H1 (cell line): ENCODE measurements at regions not wholly inside any gene's neighbourhood (a gene's known extent, or its start where the extent isn't known, plus 50 kb on each side); places are given as distances from the start of the nearest gene placed in this dataset.

Experiments
- CTCF ChIA-PET: fragments of 300-600 bp; sonication (Branson Sonifier 250); formaldehyde crosslinking; loops from one replicate; lab custom pipeline; 2021; ENCODE audit not compliant: partially characterized antibody; lab: Charles Lee
- POLR2A ChIA-PET: fragments of 300-600 bp; sonication (Branson Sonifier 250); formaldehyde crosslinking; loops from one replicate; lab custom pipeline; 2021; ENCODE audit warnings: inconsistent platforms; ENCODE audit not compliant: partially characterized antibody; lab: Charles Lee
- DNase-seq, 2 experiments: peaks; one replicate each; pipeline versions ENCODE4 v3.0.0 to v3.0.0-alpha.2; 2010 to 2022; ENCODE audit warnings: low spot score in 2 of 2, low read depth in 1 of 2, mixed read lengths in 1 of 2
- FAIRE-seq: peaks from 2 replicates; lab custom pipeline; 2011; peaks lifted over from hg19 to GRCh38; lab: Jason Lieb, UNC
- H2AFZ ChIP-seq: 2 replicates; pipeline ENCODE4 v1.8.1; 2012; ENCODE audit warnings: low read length, inconsistent platforms
- H2AK5ac ChIP-seq: 2 replicates; pipeline ENCODE4 v1.6.1; 2013; ENCODE audit warnings: low read depth, low read length
- H2BK120ac ChIP-seq: replicated peaks from 2 replicates; pipeline ENCODE3; 2013; ENCODE audit warnings: low read depth, low read length, inconsistent platforms
- H2BK12ac ChIP-seq: 2 replicates; pipeline ENCODE4 v1.6.1; 2013; ENCODE audit warnings: low read depth, low read length
- H2BK15ac ChIP-seq: 2 replicates; pipeline ENCODE4 v1.6.1; 2013; ENCODE audit warnings: low read length
- H2BK20ac ChIP-seq: 2 replicates; pipeline ENCODE4 v1.6.1; 2013; ENCODE audit warnings: low read length
- H2BK5ac ChIP-seq: 2 replicates; pipeline ENCODE4 v1.6.1; 2013; ENCODE audit warnings: low read depth, low read length
- H3K14ac ChIP-seq: 2 replicates; pipeline ENCODE4 v1.6.1; 2013; ENCODE audit warnings: inconsistent platforms; ENCODE audit not compliant: insufficient read length
- H3K18ac ChIP-seq: 2 replicates; pipeline ENCODE4 v1.6.1; 2013; ENCODE audit warnings: low read length; ENCODE audit errors: extremely low read depth
- H3K23ac ChIP-seq: 2 replicates; pipeline ENCODE4 v1.6.1; 2013; ENCODE audit warnings: inconsistent platforms; ENCODE audit not compliant: insufficient read length
- H3K23me2 ChIP-seq: 2 replicates; pipeline ENCODE4 v1.6.1; 2013; ENCODE audit warnings: low read depth, low read length
- H3K27ac ChIP-seq: 2 replicates; pipeline ENCODE4 v1.6.1; 2011; ENCODE audit warnings: low read depth, low read length, inconsistent platforms
- H3K27me3 ChIP-seq, 4 experiments: replicated peaks in 1 of 4; 1 replicate in 1 of 4; 2 replicates in 3 of 4; pipeline versions ENCODE4 v1.6.1 to v1.8.1; 2011 to 2013; ENCODE audit warnings: low read length in 3 of 4, mild to moderate bottlenecking in 3 of 4, inconsistent platforms in 2 of 4, mixed read lengths in 2 of 4, moderate library complexity in 1 of 4; ENCODE audit not compliant: control insufficient read depth in 3 of 4, insufficient read depth in 3 of 4; ENCODE audit errors: extremely low read depth in 1 of 4
- H3K36me3 ChIP-seq, 4 experiments: 2 replicates each; pipeline versions ENCODE4 v1.6.1 to v1.8.1; 2011 to 2013; ENCODE audit warnings: mild to moderate bottlenecking in 4 of 4, low read length in 3 of 4, moderate library complexity in 2 of 4, control low read depth in 1 of 4, inconsistent platforms in 1 of 4; ENCODE audit not compliant: insufficient read depth in 4 of 4, control insufficient read depth in 2 of 4
- H3K4ac ChIP-seq: replicated peaks from 2 replicates; pipeline ENCODE3; 2013; ENCODE audit warnings: low read length, low read depth, mixed read lengths, inconsistent platforms; ENCODE audit not compliant: insufficient read length
- H3K4me1 ChIP-seq, 4 experiments: replicated peaks in 1 of 4; 1 replicate in 1 of 4; 2 replicates in 3 of 4; pipeline versions ENCODE4 v1.6.1 to v1.8.1; 2011 to 2013; ENCODE audit warnings: low read length in 3 of 4, inconsistent platforms in 2 of 4, mixed read lengths in 1 of 4; ENCODE audit not compliant: insufficient read depth in 4 of 4, control insufficient read depth in 3 of 4
- H3K4me2 ChIP-seq, 2 experiments: 2 replicates each; pipeline versions ENCODE4 v1.6.1 to v1.8.1; 2011 to 2013; ENCODE audit warnings: low read depth in 2 of 2, low read length in 2 of 2, control low read depth in 1 of 2, inconsistent platforms in 1 of 2, mild to moderate bottlenecking in 1 of 2; ENCODE audit not compliant: insufficient read depth in 1 of 2
- H3K4me3 ChIP-seq, 4 experiments: fragments of 200-600, 300-600 bp in 1 of 4; sonication (generic), shearing (Covaris generic), sonication (Bioruptor Twin) in 1 of 4; 2 replicates each; pipeline versions ENCODE4 v1.5.1 to v1.8.1; 2011 to 2016; ENCODE audit warnings: low read length in 4 of 4, low read depth in 3 of 4, control low read depth in 2 of 4, inconsistent platforms in 2 of 4, mild to moderate bottlenecking in 2 of 4, mixed read lengths in 1 of 4, moderate library complexity in 1 of 4; ENCODE audit not compliant: insufficient read depth in 2 of 4; ENCODE audit errors: extremely low read depth in 1 of 4
- H3K56ac ChIP-seq: replicated peaks from 2 replicates; pipeline ENCODE3; 2013; ENCODE audit warnings: low read depth, mild to moderate bottlenecking, mixed read lengths, low read length, inconsistent platforms; ENCODE audit not compliant: insufficient read length
- H3K79me1 ChIP-seq: 2 replicates; pipeline ENCODE4 v1.6.1; 2013; ENCODE audit warnings: low read depth, low read length, control low read depth
- H3K79me2 ChIP-seq, 2 experiments: 2 replicates each; pipeline versions ENCODE4 v1.6.1 to v1.8.1; 2012 to 2013; ENCODE audit warnings: low read length in 2 of 2, mild to moderate bottlenecking in 2 of 2, inconsistent platforms in 1 of 2; ENCODE audit not compliant: insufficient read depth in 2 of 2, control insufficient read depth in 1 of 2
- H3K9ac ChIP-seq, 4 experiments: replicated peaks in 1 of 4; 1 replicate in 1 of 4; 2 replicates in 3 of 4; pipeline versions ENCODE4 v1.6.1 to v1.8.1; 2011 to 2013; ENCODE audit warnings: low read depth in 3 of 4, low read length in 3 of 4, control low read depth in 2 of 4, mild to moderate bottlenecking in 2 of 4, moderate library complexity in 2 of 4, inconsistent platforms in 1 of 4; ENCODE audit errors: extremely low read depth in 1 of 4
- H3K9me3 ChIP-seq, 2 experiments: 2 replicates each; pipeline versions ENCODE4 v1.6.1 to v1.8.1; 2012 to 2013; ENCODE audit warnings: mild to moderate bottlenecking in 2 of 2, moderate library complexity in 2 of 2, control low read depth in 1 of 2, inconsistent platforms in 1 of 2, low read depth in 1 of 2, low read length in 1 of 2, mixed read lengths in 1 of 2; ENCODE audit not compliant: insufficient read depth in 2 of 2
- H4K20me1 ChIP-seq, 2 experiments: replicated peaks in 1 of 2; 2 replicates each; pipeline versions ENCODE3 to v1.8.1; 2011 to 2013; ENCODE audit warnings: inconsistent platforms in 2 of 2, low read length in 2 of 2, mild to moderate bottlenecking in 1 of 2; ENCODE audit not compliant: insufficient read depth in 2 of 2, control insufficient read depth in 1 of 2
- H4K5ac ChIP-seq: 2 replicates; pipeline ENCODE4 v1.6.1; 2013; ENCODE audit warnings: low read length, low read depth, mixed read lengths, inconsistent platforms; ENCODE audit not compliant: insufficient read length
- H4K8ac ChIP-seq: 2 replicates; pipeline ENCODE4 v1.8.0; 2013; ENCODE audit warnings: mild to moderate bottlenecking, moderate library complexity, low read length, inconsistent platforms; ENCODE audit not compliant: insufficient read depth; ENCODE audit errors: extremely low read depth
- H4K91ac ChIP-seq: replicated peaks from 2 replicates; pipeline ENCODE3; 2013; ENCODE audit warnings: low read length, mixed read lengths, inconsistent platforms; ENCODE audit not compliant: insufficient read length
- HDAC2 ChIP-seq, 2 experiments: fragments of 300-600 bp in 1 of 2; sonication (generic) in 1 of 2; IDR thresholded peaks; 2 replicates each; pipeline ENCODE4 v1.6.1; 2011 to 2012; ENCODE audit warnings: low read depth in 2 of 2, low read length in 2 of 2, mild to moderate bottlenecking in 2 of 2, moderate library complexity in 2 of 2, borderline replicate concordance in 1 of 2, inconsistent platforms in 1 of 2
- SRF ChIP-seq: IDR thresholded peaks from 2 replicates; pipeline ENCODE4 v1.6.1; 2011; ENCODE audit warnings: mild to moderate bottlenecking, low read depth, low read length, moderate library complexity
- WGBS, 2 experiments: shearing (Covaris generic) in 1 of 2; methylation state at CpG; one replicate each; pipeline versions ENCODE4 v1.1.6 to v1.1.7; 2013 to 2015; ENCODE audit warnings: low lambda C conversion rate in 2 of 2, mixed read lengths in 2 of 2, inconsistent platforms in 1 of 2, low coverage in 1 of 2, missing lambda C conversion rate in 1 of 2; ENCODE audit not compliant: insufficient replicate concordance in 2 of 2, insufficient coverage in 1 of 2, insufficient read length in 1 of 2; ENCODE audit errors: extremely low coverage in 1 of 2, missing lambda C conversion rate in 1 of 2; 5-methylcytosine and 5-hydroxymethylcytosine counted together
- TF ChIP-seq, protein P1 (sequence below): IDR thresholded peaks from 2 replicates; pipeline ENCODE4 v1.6.1; 2012; ENCODE audit warnings: inconsistent platforms

DNA sequence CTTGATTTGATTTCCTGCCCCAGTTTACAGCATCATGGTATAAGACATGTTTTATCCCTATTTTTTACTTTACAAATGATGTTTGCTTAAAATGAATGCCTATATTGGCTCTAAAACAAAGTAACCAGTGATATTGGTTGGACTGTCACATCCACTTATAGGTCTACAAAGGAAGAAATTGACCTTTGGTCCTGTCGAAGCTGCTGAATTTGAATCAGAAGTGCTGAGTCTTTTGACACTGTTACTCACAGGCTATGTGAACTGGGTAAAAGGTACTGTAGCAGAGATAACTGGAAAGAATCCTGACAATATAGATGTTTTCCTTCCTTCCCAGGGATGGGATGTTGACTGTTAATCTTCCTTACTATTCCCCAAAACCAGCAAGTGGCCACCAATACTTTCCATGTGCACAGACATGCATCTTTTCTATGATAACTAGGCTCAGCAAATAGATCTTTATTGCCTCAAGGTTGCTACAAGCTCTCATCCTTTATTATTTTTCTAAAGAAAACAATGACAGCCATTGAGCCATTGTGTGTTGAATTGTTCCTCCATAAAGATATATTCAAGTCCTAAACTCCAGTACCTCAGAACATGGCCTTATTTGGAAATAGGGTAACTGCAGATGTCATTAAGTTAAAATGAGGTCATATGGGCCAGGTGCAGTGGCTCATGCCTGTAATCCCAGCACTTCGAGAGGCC lies 175.9 kb upstream of the NR5A2 start:
- Histone ChIP-seq H3K79me2 (no peaks in the 10 kb centered on the region), H4K91ac (no peak overlapping the region)
- FAIRE-seq = no peak

More for the DNA sequence above, 175.9 kb upstream of the NR5A2 start:
- Histone ChIP-seq H3K4me2 (no peak overlapping the region), H3K9me3 (no peaks in the 10 kb centered on the region), H3K4me1 (0 out of 7 replicates have a peak, but pooled peaks cover 0 to 2% (median 0%) of the 10 kb centered on the region in 4 experiments), H2AFZ (no peak overlapping the region), H3K79me1 (no peaks in the 10 kb centered on the region), H3K27me3 (no peaks in the 10 kb centered on the region), H3K36me3 (no peaks in the 10 kb centered on the region), H3K9ac (no peak overlapping the region), H2BK5ac (no peak overlapping the region), H3K14ac (no peak overlapping the region), H2BK20ac (no peak overlapping the region), H3K23me2 (no peaks in the 10 kb centered on the region), H4K5ac (no peak overlapping the region), H4K20me1 (no peaks in the 10 kb centered on the region), H3K56ac (no peak overlapping the region), H3K4ac (no peak overlapping the region), H4K8ac (no peak overlapping the region), H2BK120ac (no peak overlapping the region), H3K4me3 (no peak overlapping the region), H3K27ac (no peak overlapping the region), H3K18ac (no peak overlapping the region), H2AK5ac (no peak overlapping the region), H3K23ac (no peak overlapping the region), H2BK15ac (no peak overlapping the region), H2BK12ac (no peak overlapping the region)
- 85% methylated on average over 2 of the region's 2 CpGs; no CpG with 5 or more reads in 1 of the 2 experiments for WGBS, 2 experiments
- ChIA-PET CTCF (no interaction called here), POLR2A (no interaction called here)
- no peak for TF ChIP-seq HDAC2 (IDR thresholded peaks at IDR 0.05; ENCODE audit: borderline replicate concordance in 1 of 2, low read depth in 2 of 2, low read length in 2 of 2)
- peak; percentile 35; the same call in 1 of the 2 replicates for TF ChIP-seq SRF
- TF ChIP-seq, protein P1, sequence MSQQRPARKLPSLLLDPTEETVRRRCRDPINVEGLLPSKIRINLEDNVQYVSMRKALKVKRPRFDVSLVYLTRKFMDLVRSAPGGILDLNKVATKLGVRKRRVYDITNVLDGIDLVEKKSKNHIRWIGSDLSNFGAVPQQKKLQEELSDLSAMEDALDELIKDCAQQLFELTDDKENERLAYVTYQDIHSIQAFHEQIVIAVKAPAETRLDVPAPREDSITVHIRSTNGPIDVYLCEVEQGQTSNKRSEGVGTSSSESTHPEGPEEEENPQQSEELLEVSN = no peak
- no peak for DNase-seq
